Keratinocyte (primary cell): ENCODE measurements at regions not wholly inside any gene's neighbourhood (a gene's known extent, or its start where the extent isn't known, plus 50 kb on each side); places are given as distances from the start of the nearest gene placed in this dataset.

Source experiments
- DNase-seq: peaks from one replicate; pipeline ENCODE4 v3.0.0-alpha.2; 2011; ENCODE audit warnings: low read depth, missing footprints, low spot score
- FAIRE-seq: peaks from 2 replicates; lab custom pipeline; 2011; peaks lifted over from hg19 to GRCh38; lab: Jason Lieb, UNC
- H2AFZ ChIP-seq: 2 replicates; pipeline ENCODE4 v1.6.0; 2012; ENCODE audit warnings: low read length, control low read depth, inconsistent platforms; ENCODE audit not compliant: control insufficient read depth
- H3K27ac ChIP-seq: 2 replicates; pipeline ENCODE4 v1.5.1; 2011; ENCODE audit warnings: low read length; ENCODE audit not compliant: control insufficient read depth, insufficient read depth
- H3K27me3 ChIP-seq: 3 replicates; pipeline ENCODE4 v1.6.0; 2011; ENCODE audit warnings: low read length; ENCODE audit not compliant: control insufficient read depth, insufficient read depth; ENCODE audit errors: extremely low read depth
- H3K36me3 ChIP-seq, 2 experiments: 2 replicates in 1 of 2; 3 replicates in 1 of 2; pipeline ENCODE4 v1.5.1; 2011; ENCODE audit warnings: low read length in 2 of 2, mild to moderate bottlenecking in 1 of 2; ENCODE audit not compliant: control insufficient read depth in 2 of 2, insufficient read depth in 2 of 2; ENCODE audit errors: extremely low read depth in 1 of 2
- H3K4me1 ChIP-seq: 3 replicates; pipeline ENCODE4 v1.5.1; 2011; ENCODE audit warnings: low read length; ENCODE audit not compliant: control insufficient read depth, insufficient read depth; ENCODE audit errors: extremely low read depth
- H3K4me2 ChIP-seq: 3 replicates; pipeline ENCODE4 v1.6.0; 2011; ENCODE audit warnings: low read depth, low read length; ENCODE audit not compliant: control insufficient read depth, insufficient read depth; ENCODE audit errors: extremely low read depth
- H3K4me3 ChIP-seq, 3 experiments: fragments of 200-600 bp in 1 of 3; sonication (generic) in 1 of 3; 2 replicates in 2 of 3; 3 replicates in 1 of 3; pipeline ENCODE4 v1.5.1; 2011 to 2016; ENCODE audit warnings: low read length in 3 of 3, mild to moderate bottlenecking in 3 of 3, control low read depth in 2 of 3, inconsistent platforms in 1 of 3, low read depth in 1 of 3, mixed read lengths in 1 of 3, mixed run types in 1 of 3, moderate library complexity in 1 of 3; ENCODE audit not compliant: control insufficient read depth in 2 of 3, insufficient read depth in 2 of 3; ENCODE audit errors: extremely low read depth in 1 of 3
- H3K79me2 ChIP-seq: 2 replicates; pipeline ENCODE4 v1.6.0; 2012; ENCODE audit warnings: low read length; ENCODE audit not compliant: control insufficient read depth, insufficient read depth
- H3K9ac ChIP-seq: 3 replicates; pipeline ENCODE4 v1.6.0; 2011; ENCODE audit warnings: low read length; ENCODE audit not compliant: control insufficient read depth, insufficient read depth; ENCODE audit errors: extremely low read depth
- H3K9me1 ChIP-seq: 3 replicates; pipeline ENCODE4 v1.6.0; 2011; ENCODE audit warnings: low read length; ENCODE audit not compliant: control insufficient read depth, insufficient read depth; ENCODE audit errors: extremely low read depth
- H3K9me3 ChIP-seq: 2 replicates; pipeline ENCODE4 v1.5.1; 2012; ENCODE audit warnings: low read depth, low read length; ENCODE audit not compliant: control insufficient read depth
- H4K20me1 ChIP-seq: 3 replicates; pipeline ENCODE4 v1.6.0; 2011; ENCODE audit warnings: low read length; ENCODE audit not compliant: control insufficient read depth, insufficient read depth; ENCODE audit errors: extremely low read depth
- EZH2 ChIP-seq: IDR thresholded peaks from one replicate; pipeline ENCODE4 v1.6.1; 2012; ENCODE audit warnings: inconsistent platforms, mild to moderate bottlenecking, low read length, moderate library complexity
- dilution Hi-C: fragments of 300-500 bp; cut with MboI; formaldehyde crosslinking; loops from one replicate; pipeline ENCODE4 v1.7.0; 2020; ENCODE audit warnings: low sequenced_read_pairs; ENCODE audit not compliant: extremely low pct_ligation_motif_present
- TF ChIP-seq, protein P1 (sequence below), 3 experiments: IDR thresholded peaks in 1 of 3; conservative IDR thresholded peaks in 1 of 3; optimal IDR thresholded peaks in 1 of 3; 2 replicates in 2 of 3; 3 replicates in 1 of 3; pipeline versions ENCODE3 to v1.5.1; 2011; ENCODE audit warnings: low read length in 3 of 3, mild to moderate bottlenecking in 3 of 3, moderate library complexity in 2 of 3, control low read depth in 1 of 3, inconsistent platforms in 1 of 3; ENCODE audit not compliant: insufficient read depth in 2 of 3; ENCODE audit errors: extremely low read depth in 1 of 3

DNA sequence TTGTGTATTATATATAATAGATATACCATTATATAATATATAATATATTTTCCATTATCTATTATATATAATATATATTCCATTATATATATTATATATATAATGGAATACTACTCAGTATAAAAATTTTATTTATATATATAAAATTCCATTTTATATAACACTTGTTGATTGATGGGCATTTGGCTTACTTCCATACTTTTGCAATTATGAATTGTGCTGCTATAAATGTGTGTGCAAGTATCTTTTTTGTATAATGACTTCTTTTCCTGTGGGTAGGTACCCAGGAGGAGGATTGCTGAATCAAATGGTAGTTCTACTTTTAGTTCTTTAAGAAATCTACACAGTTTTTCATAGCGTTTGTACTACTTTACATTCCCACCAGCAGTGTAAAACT is 1211.1 kb downstream of the NCAM2 start:
- Histone ChIP-seq H3K4me2 (no peak overlapping the region), H3K9me1 (no peaks in the 10 kb centered on the region), H3K79me2 (no peaks in the 10 kb centered on the region), H3K27me3 (no peaks in the 10 kb centered on the region), H3K4me3 (no peak overlapping the region), H3K9ac (no peak overlapping the region), H3K4me1 (no peaks in the 10 kb centered on the region), H3K36me3 (no peaks in the 10 kb centered on the region), H2AFZ (no peak overlapping the region), H4K20me1 (no peaks in the 10 kb centered on the region), H3K9me3 (no peaks in the 10 kb centered on the region), H3K27ac (no peak overlapping the region)
- DNase-seq (no peak), FAIRE-seq (no peak)
- dilution Hi-C loops, result no loop called here
- TF ChIP-seq, protein P1, sequence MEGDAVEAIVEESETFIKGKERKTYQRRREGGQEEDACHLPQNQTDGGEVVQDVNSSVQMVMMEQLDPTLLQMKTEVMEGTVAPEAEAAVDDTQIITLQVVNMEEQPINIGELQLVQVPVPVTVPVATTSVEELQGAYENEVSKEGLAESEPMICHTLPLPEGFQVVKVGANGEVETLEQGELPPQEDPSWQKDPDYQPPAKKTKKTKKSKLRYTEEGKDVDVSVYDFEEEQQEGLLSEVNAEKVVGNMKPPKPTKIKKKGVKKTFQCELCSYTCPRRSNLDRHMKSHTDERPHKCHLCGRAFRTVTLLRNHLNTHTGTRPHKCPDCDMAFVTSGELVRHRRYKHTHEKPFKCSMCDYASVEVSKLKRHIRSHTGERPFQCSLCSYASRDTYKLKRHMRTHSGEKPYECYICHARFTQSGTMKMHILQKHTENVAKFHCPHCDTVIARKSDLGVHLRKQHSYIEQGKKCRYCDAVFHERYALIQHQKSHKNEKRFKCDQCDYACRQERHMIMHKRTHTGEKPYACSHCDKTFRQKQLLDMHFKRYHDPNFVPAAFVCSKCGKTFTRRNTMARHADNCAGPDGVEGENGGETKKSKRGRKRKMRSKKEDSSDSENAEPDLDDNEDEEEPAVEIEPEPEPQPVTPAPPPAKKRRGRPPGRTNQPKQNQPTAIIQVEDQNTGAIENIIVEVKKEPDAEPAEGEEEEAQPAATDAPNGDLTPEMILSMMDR (optimal IDR thresholded peaks at IDR 0.05 in 1 of 3, IDR thresholded peaks at IDR 0.05 in 1 of 3, conservative IDR thresholded peaks at IDR 0.05 in 1 of 3; ENCODE audit: extremely low read depth in 1 of 3, insufficient read depth in 2 of 3, low read length in 3 of 3), result no peak
- no peak for TF ChIP-seq EZH2

DNA sequence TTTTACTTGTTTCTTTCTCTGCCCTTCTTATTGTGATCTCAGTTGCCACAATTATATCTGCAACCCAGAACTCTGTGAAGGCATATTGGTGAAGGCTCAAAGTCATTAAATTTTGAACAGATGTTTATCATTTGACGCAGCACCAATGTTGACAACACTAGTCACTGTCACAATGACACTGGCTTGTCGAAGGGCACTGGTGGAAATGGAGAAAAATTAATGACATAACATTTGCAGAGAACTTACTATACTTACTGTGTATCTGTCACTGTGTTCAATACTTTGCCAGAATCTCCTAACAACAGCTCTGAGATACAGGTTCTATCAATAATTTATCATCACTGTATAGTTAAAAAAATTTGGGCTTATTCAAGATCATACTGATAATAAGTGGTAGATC is 1213.7 kb downstream of the NCAM2 start:
- TF ChIP-seq, protein P1 (optimal IDR thresholded peaks at IDR 0.05 in 1 of 3, IDR thresholded peaks at IDR 0.05 in 1 of 3, conservative IDR thresholded peaks at IDR 0.05 in 1 of 3; ENCODE audit: extremely low read depth in 1 of 3, insufficient read depth in 2 of 3, low read length in 3 of 3), result no peak
- TF ChIP-seq EZH2, result no peak
- H3K36me3 ChIP-seq, result no peaks in the 10 kb centered on the region
- H3K9ac ChIP-seq, result no peak overlapping the region
- H3K4me2 ChIP-seq, result no peak overlapping the region
- FAIRE-seq (no peak), DNase-seq (no peak)
- no peaks in the 10 kb centered on the region for H3K4me1 ChIP-seq
- no peak overlapping the region for H2AFZ ChIP-seq
- H3K9me3 ChIP-seq, result no peaks in the 10 kb centered on the region
- no peak overlapping the region for H3K4me3 ChIP-seq
- H3K9me1 ChIP-seq, result no peaks in the 10 kb centered on the region
- H3K27ac ChIP-seq, result no peak overlapping the region
- no peaks in the 10 kb centered on the region for H4K20me1 ChIP-seq
- no peaks in the 10 kb centered on the region for H3K27me3 ChIP-seq
- H3K79me2 ChIP-seq, result no peaks in the 10 kb centered on the region
- dilution Hi-C loops, result no loop called here
